Progenitor cell of endocrine pancreas (in vitro differentiated cells): ENCODE measurements at regions not wholly inside any gene's neighbourhood (a gene's known extent, or its start where the extent isn't known, plus 50 kb on each side); places are given as distances from the start of the nearest gene placed in this dataset.

Source experiments
- DNase-seq: peaks from one replicate; pipeline ENCODE4 v3.0.0; 2021; ENCODE audit warnings: low spot score; ENCODE audit not compliant: unreplicated experiment
- H3K27ac Mint-ChIP-seq: 2 replicates; pipeline ENCODE4 v1.8.0; 2021; ENCODE audit warnings: mild to moderate bottlenecking, moderate library complexity, mixed read lengths
- H3K27me3 Mint-ChIP-seq: 2 replicates; pipeline ENCODE4 v1.8.0; 2021; ENCODE audit warnings: mixed read lengths
- H3K36me3 Mint-ChIP-seq: 2 replicates; pipeline ENCODE4 v1.8.0; 2022; ENCODE audit warnings: mixed read lengths; ENCODE audit not compliant: insufficient read depth
- H3K4me1 Mint-ChIP-seq: 2 replicates; pipeline ENCODE4 v1.8.0; 2021; ENCODE audit warnings: low read depth, mixed read lengths
- H3K4me3 Mint-ChIP-seq: 2 replicates; pipeline ENCODE4 v1.8.0; 2021; ENCODE audit warnings: low read depth, mild to moderate bottlenecking, moderate library complexity, mixed read lengths
- H3K9me3 Mint-ChIP-seq: 2 replicates; pipeline ENCODE4 v1.8.0; 2021; ENCODE audit warnings: low read depth, mixed read lengths
- CTCF ChIP-seq: fragments of 200-600 bp; sonication (generic); IDR thresholded peaks from one replicate; pipeline ENCODE4 v1.5.0; 2021; ENCODE audit warnings: antibody characterized with exemption, mild to moderate bottlenecking; ENCODE audit not compliant: unreplicated experiment

GRCh38 chr4:26003056-26003455, 89.0 kb downstream of the SMIM20 start:
- no peaks in the 10 kb centered on the region for H3K4me1 Mint-ChIP-seq
- TF ChIP-seq CTCF: no peak
- H3K9me3 Mint-ChIP-seq: no peaks in the 10 kb centered on the region
- no peak overlapping the region for H3K4me3 Mint-ChIP-seq
- no peaks in the 10 kb centered on the region for H3K36me3 Mint-ChIP-seq
- H3K27me3 Mint-ChIP-seq: no peaks in the 10 kb centered on the region
- DNase-seq: no peak
- H3K27ac Mint-ChIP-seq: no peak overlapping the region

GRCh38 chr4:26004290-26004689, 90.3 kb downstream of the SMIM20 start:
- Mint-ChIP-seq H3K36me3 (no peaks in the 10 kb centered on the region), H3K27me3 (no peaks in the 10 kb centered on the region), H3K27ac (peak overlapping the region; percentile 35), H3K4me3 (no peak overlapping the region), H3K4me1 (no peaks in the 10 kb centered on the region), H3K9me3 (peaks cover 4% of the 10 kb centered on the region)
- no peak for TF ChIP-seq CTCF
- no peak for DNase-seq

GRCh38 chr4:26005764-26006163, 91.7 kb downstream of the SMIM20 start:
- Mint-ChIP-seq H3K36me3 (no peaks in the 10 kb centered on the region), H3K4me1 (no peaks in the 10 kb centered on the region), H3K9me3 (peaks cover 4% of the 10 kb centered on the region), H3K27ac (no peak overlapping the region), H3K4me3 (no peak overlapping the region), H3K27me3 (no peaks in the 10 kb centered on the region)
- no peak for TF ChIP-seq CTCF
- no peak for DNase-seq

GRCh38 chr4:26008737-26009136, 94.7 kb downstream of the SMIM20 start:
- H3K27me3 Mint-ChIP-seq: peaks cover 5% of the 10 kb centered on the region
- H3K27ac Mint-ChIP-seq: no peak overlapping the region
- DNase-seq: no peak
- H3K9me3 Mint-ChIP-seq: peaks cover 4% of the 10 kb centered on the region
- TF ChIP-seq CTCF: no peak
- H3K4me3 Mint-ChIP-seq: no peak overlapping the region
- no peaks in the 10 kb centered on the region for H3K36me3 Mint-ChIP-seq
- H3K4me1 Mint-ChIP-seq: no peaks in the 10 kb centered on the region

- no peak for DNase-seq
- Mint-ChIP-seq H3K27ac (no peak overlapping the region), H3K4me1 (no peaks in the 10 kb centered on the region), H3K9me3 (peaks cover 4% of the 10 kb centered on the region), H3K36me3 (no peaks in the 10 kb centered on the region), H3K4me3 (no peak overlapping the region), H3K27me3 (peaks cover 5% of the 10 kb centered on the region)
- TF ChIP-seq CTCF: no peak
Observed at GRCh38 chr4:26009502-26009901, 95.5 kb downstream of the SMIM20 start.
